ENCODE measurements at regions not wholly inside any gene's neighbourhood (a gene's known extent, or its start where the extent isn't known, plus 50 kb on each side); places are given as distances from the start of the nearest gene placed in this dataset.

DNA sequence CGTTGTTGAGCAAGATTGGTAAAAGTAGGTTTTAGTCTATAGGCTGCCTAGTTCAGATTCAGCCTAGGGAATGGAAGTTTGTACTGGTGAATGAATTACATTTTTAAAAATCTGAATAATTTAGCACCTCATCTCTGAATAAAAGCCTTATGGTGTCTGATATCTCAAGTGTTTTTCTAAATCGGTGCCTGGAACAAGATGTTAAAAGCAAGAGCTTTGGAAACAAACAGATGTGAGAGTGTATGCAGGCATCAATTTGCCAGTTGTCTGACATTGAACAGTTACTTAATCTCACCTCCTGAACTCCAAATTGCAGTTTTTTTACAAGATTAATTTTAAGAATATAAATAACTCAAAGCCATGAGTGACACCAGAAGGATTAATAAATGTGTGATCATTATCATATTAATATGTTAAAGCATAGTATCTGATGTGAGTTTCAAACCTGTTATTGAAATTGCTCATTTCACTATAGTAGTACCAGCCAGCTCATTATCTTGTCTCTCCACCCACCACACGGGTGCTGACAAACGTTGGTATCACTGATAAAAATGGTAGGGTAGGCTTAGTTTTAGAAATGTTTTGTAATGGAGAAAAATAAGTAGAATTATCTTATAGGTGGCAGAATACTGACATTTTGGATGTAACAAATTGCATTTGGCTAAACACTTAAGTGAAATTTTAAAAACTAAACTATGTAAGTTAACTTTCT is 157.3 kb downstream of the FAM83B start:
- no TSS peak for BruUV-seq (replicated peaks)
- Histone ChIP-seq H3K4me1 (ENCODE audit: control insufficient read depth, insufficient read depth, low read length) (no peaks in the 10 kb centered on the region), H3K27me3 (ENCODE audit: control insufficient read depth, insufficient read depth, low read length) (no peaks in the 10 kb centered on the region), H3K9me3 (ENCODE audit: control insufficient read depth, insufficient read depth, low read depth, low read length) (no peaks in the 10 kb centered on the region), H3K36me3 (ENCODE audit: control insufficient read depth, insufficient read depth, low read length) (no peaks in the 10 kb centered on the region), H3K4me3 (ENCODE audit: low read depth in 2 of 2, low read length in 2 of 2) (no peak overlapping the region), H3K27ac (ENCODE audit: low read length) (no peak overlapping the region)
- CTCF ChIA-PET, result no interaction called here
- no peak for ATAC-seq
- POLR2A ChIA-PET, result interaction anchor here (0.6 kb wide), 1 partner anchor 707 kb away, joined by 9 read pairs; no protein-coding TSS in a partner anchor
- TF ChIP-seq SIN3A (IDR thresholded peaks at IDR 0.05; ENCODE audit: borderline replicate concordance, insufficient read depth, low read depth, low read length) (no peak), TCF7L2 (IDR thresholded peaks at IDR 0.05; ENCODE audit: low read depth, low read length) (no peak), POLR2AphosphoS5 (IDR thresholded peaks at IDR 0.05; ENCODE audit: low read depth, low read length) (no peak)
- TF ChIP-seq, protein P1, sequence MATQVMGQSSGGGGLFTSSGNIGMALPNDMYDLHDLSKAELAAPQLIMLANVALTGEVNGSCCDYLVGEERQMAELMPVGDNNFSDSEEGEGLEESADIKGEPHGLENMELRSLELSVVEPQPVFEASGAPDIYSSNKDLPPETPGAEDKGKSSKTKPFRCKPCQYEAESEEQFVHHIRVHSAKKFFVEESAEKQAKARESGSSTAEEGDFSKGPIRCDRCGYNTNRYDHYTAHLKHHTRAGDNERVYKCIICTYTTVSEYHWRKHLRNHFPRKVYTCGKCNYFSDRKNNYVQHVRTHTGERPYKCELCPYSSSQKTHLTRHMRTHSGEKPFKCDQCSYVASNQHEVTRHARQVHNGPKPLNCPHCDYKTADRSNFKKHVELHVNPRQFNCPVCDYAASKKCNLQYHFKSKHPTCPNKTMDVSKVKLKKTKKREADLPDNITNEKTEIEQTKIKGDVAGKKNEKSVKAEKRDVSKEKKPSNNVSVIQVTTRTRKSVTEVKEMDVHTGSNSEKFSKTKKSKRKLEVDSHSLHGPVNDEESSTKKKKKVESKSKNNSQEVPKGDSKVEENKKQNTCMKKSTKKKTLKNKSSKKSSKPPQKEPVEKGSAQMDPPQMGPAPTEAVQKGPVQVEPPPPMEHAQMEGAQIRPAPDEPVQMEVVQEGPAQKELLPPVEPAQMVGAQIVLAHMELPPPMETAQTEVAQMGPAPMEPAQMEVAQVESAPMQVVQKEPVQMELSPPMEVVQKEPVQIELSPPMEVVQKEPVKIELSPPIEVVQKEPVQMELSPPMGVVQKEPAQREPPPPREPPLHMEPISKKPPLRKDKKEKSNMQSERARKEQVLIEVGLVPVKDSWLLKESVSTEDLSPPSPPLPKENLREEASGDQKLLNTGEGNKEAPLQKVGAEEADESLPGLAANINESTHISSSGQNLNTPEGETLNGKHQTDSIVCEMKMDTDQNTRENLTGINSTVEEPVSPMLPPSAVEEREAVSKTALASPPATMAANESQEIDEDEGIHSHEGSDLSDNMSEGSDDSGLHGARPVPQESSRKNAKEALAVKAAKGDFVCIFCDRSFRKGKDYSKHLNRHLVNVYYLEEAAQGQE (IDR thresholded peaks at IDR 0.05; ENCODE audit: insufficient read depth in 1 of 2, low read depth in 2 of 2, low read length in 1 of 2), result no peak
- TF ChIP-seq, protein P2, sequence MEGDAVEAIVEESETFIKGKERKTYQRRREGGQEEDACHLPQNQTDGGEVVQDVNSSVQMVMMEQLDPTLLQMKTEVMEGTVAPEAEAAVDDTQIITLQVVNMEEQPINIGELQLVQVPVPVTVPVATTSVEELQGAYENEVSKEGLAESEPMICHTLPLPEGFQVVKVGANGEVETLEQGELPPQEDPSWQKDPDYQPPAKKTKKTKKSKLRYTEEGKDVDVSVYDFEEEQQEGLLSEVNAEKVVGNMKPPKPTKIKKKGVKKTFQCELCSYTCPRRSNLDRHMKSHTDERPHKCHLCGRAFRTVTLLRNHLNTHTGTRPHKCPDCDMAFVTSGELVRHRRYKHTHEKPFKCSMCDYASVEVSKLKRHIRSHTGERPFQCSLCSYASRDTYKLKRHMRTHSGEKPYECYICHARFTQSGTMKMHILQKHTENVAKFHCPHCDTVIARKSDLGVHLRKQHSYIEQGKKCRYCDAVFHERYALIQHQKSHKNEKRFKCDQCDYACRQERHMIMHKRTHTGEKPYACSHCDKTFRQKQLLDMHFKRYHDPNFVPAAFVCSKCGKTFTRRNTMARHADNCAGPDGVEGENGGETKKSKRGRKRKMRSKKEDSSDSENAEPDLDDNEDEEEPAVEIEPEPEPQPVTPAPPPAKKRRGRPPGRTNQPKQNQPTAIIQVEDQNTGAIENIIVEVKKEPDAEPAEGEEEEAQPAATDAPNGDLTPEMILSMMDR (IDR thresholded peaks at IDR 0.05), result no peak
- intact Hi-C loops (cut with micrococcal nuclease; ENCODE audit: unreplicated experiment) (no loop called here), in situ Hi-C loops (cut with HindIII; ENCODE audit: low pct_unique_long_range_greater_than_20kb, low sequenced_read_pairs) (no loop called here)
- DNase-seq (ENCODE audit: low read depth, low spot score), result no peak

DNA sequence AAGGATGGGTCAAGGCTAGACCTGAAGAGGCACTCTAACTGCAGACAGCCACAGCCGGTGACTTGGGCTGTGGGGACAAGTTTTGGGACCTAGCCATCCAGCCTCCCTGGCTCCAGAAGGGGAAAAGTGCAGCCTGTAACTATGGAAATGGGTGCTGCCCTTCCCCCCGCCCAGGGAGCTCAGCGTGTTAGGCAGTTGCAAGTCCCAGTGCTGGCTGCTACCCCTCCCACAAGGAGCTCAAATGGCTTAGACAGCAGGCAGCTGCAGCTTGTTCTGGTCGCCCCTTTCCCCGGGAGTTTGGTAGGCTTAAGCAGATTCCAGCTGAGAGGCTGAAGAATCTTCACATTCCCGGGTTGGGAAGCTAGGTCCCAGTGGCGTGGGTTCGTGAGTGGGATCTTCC is 162.6 kb downstream of the FAM83B start:
- DNase-seq (ENCODE audit: low read depth, low spot score), result no peak
- no peak for ATAC-seq
- no TSS peak for BruUV-seq (replicated peaks)
- no peaks in the 10 kb centered on the region for H3K4me1 ChIP-seq (ENCODE audit: control insufficient read depth, insufficient read depth, low read length)
- H3K4me3 ChIP-seq (ENCODE audit: low read depth in 2 of 2, low read length in 2 of 2), result no peak overlapping the region
- intact Hi-C loops (cut with micrococcal nuclease; ENCODE audit: unreplicated experiment), result no loop called here
- H3K27me3 ChIP-seq (ENCODE audit: control insufficient read depth, insufficient read depth, low read length), result no peaks in the 10 kb centered on the region
- H3K9me3 ChIP-seq (ENCODE audit: control insufficient read depth, insufficient read depth, low read depth, low read length), result no peaks in the 10 kb centered on the region
- POLR2A ChIA-PET, result no interaction called here
- TF ChIP-seq, protein P2 (IDR thresholded peaks at IDR 0.05), result no peak
- CTCF ChIA-PET, result no interaction called here
- no peaks in the 10 kb centered on the region for H3K36me3 ChIP-seq (ENCODE audit: control insufficient read depth, insufficient read depth, low read length)
- in situ Hi-C loops (cut with HindIII; ENCODE audit: low pct_unique_long_range_greater_than_20kb, low sequenced_read_pairs), result no loop called here
- no peak overlapping the region for H3K27ac ChIP-seq (ENCODE audit: low read length)

Measured in Panc1 (cell line).